G401 (cell line): ENCODE measurements at regions not wholly inside any gene's neighbourhood (a gene's known extent, or its start where the extent isn't known, plus 50 kb on each side); places are given as distances from the start of the nearest gene placed in this dataset.
"Not testable (repeated sequence)": the region's sequence is repeated elsewhere in the genome, so short reads cannot be mapped to it uniquely, and the experiment has no call there.

Experiments used
- DNase-seq: peaks from one replicate; pipeline ENCODE4 v3.0.0-alpha.2; 2015; ENCODE audit warnings: low spot score
- in situ Hi-C: cut with HindIII; loops from 2 replicates; pipeline ENCODE4 v1.10.0; 2016; ENCODE audit warnings: low sequenced_read_pairs, mixed read lengths

- no peak for DNase-seq
- in situ Hi-C loops, result no loop called here
Observed at GRCh38 chr5:17076272-17076671, 140.2 kb upstream of the MYO10 start.

DNA sequence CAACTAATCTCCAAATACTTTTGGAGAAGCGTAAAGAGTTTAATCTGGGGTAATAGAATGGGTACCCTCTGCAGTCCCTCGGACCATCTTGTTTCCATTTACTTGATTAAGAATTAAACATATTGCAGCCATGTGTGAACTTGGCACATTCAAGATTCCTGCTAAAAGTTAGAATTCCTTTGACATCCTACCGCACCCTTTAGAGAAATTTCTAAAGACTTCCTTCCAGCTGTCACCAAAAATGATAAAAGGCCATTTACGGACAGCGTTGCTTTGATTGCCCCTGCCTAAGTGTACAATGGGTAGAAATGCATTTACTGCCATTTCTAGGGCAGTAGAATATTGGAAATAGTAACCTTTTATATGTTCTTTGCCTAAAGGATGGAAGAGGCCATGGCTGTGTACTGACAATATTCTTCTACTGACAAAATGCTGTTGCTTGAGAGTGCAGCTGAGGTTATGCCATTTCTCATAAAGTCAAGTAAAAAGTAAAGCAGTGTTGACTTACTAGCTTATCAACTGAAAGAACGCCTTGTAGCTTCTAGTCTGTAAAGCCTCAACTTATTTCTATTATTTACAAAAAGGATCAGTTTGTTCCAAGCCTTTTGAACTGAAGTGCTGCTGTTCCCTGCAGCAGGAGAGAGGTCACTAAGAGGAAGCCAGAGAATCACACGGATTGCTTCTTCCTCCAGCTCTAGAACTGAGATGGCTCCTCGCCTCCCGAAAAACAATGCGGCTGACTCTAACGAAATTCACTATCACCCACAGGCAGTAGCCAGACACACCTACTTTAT is 139.8 kb upstream of the BASP1 start:
- in situ Hi-C loops, result no loop called here

DNA sequence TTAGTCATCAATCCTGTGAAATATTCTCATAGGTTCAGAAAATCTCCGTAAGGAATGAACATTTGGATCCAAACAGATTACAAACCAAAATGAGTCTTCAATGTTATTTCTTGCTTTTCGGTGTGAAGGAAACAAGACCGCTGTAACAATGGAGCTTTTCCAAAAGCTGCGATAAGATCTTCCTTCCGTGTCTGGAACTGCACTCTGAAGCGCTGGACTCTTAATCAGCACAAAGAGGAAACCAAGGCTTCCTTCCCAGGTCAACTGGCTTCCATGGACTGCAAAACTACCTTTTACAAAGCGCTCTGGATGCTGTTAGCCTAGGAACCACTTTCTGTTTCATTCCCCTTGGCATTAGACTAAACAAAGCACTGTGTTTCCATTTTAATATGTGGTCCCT is 137.9 kb upstream of the BASP1 start:
- in situ Hi-C loops, result no loop called here
- no peak for DNase-seq

More for the DNA sequence above, 139.8 kb upstream of the BASP1 start:
- no peak for DNase-seq

GRCh38 chr5:17080361-17080760 is 137.1 kb upstream of the BASP1 start:
- no peak for DNase-seq
- in situ Hi-C loops, result no loop called here

- no peak for DNase-seq
- in situ Hi-C loops, result no loop called here
Observed at GRCh38 chr5:17081142-17081541, 136.3 kb upstream of the BASP1 start.

- DNase-seq, in situ Hi-C loops: not testable (repeated sequence)
Observed at GRCh38 chr5:17083276-17083675, 134.2 kb upstream of the BASP1 start.

DNA sequence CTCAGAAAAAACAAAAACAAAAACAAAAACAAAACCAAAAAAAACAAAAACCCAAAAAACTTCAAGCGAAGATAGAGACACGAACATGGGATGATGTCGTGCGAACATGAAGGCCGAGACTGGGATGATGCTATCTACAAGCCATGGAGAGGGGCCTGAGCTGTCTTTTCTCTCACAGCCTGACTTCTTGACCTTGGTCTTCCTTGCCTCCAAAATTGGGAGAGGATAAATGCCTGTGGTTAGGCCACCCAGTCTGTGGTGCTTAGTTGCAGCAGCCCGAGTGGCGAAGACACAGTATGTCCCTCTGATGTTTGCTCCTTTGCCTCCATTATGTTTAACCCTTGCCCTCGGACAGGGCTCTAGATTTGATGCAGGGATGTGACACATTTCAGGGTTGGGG is 130.4 kb upstream of the BASP1 start:
- DNase-seq, result no peak

DNA sequence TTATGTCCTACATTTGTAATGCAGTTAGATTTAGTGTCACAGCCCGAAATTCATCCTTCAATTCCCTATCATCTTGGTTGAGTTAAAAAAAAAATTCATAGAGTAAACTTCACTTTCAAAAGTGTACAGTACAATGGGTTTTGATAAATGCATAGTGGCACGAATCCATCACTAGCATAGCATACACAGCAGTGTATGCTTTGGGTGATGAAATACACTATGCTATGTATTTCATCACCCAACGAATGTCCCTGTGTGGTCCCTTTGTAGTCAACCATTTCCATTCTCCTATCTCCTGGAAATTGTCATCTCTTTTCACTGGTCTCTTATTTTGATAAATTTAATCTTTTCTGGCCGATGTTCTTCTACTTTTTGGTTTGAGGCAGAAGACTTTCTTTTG is 129.4 kb upstream of the BASP1 start:
- DNase-seq, result no peak
- in situ Hi-C loops, result no loop called here

More for the DNA sequence above, 130.4 kb upstream of the BASP1 start:
- in situ Hi-C loops, result no loop called here

DNA sequence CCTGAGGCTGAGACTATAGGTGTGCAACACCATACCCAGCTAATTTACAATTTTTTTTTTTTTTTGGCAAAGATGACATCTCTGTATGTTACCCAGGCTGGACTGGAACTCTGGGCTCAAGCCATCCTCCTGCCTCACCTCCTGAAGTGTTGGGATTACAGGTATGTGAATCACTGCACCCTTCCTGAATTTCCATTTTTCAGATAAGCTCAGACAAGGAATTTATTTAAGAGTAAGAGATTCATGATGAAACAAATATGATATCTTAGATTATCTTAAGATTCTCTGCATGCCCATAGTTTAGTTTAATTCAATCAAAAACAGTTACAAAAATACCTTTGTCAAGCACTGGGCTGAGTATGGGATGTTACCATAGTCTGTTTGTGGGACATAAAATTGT is 128.4 kb upstream of the BASP1 start:
- in situ Hi-C loops, result no loop called here

DNA sequence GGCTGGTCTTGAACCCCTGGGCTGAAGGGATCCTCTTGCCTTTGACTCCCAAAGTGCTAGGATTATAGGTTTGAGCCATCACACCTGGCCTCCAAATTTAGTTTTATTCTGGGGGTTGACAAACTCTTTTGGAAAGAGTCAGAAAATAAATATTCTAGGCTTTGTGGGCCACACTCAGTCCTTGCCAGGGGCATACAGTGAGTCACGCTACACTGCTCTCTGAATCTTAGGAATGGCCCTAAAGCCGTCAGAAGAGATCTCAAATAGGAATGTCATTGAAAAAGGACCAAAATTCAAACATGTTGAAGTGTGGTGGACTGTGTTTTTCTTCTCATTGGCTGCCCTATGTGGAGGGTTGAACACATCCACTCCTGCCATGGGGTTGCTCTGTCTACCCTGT is 127.7 kb upstream of the BASP1 start:
- in situ Hi-C loops, result no loop called here
- DNase-seq, result no peak

More for the DNA sequence above, 128.4 kb upstream of the BASP1 start:
- DNase-seq, result no peak

DNA sequence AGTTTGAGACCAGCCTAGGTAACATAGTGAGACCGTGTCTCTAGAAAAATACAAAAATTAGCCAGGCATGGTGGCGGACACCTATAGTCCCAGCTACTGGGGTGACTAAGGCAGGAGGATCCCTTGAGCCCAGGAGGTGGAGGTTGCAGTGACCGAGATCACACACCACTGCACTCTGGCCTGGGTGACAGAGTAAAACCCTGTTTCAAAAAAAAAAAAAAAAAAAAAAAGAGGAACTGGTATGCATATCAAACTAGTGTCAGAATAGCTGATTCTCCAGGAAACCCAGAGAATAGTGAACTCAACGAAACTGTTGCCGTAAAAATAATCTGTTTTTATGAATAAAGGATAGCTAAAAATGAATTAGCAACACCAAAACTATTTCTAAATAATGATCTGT is 126.6 kb upstream of the BASP1 start:
- in situ Hi-C loops, result no loop called here
- no peak for DNase-seq

GRCh38 chr5:17094830-17095229 is 122.6 kb upstream of the BASP1 start:
- DNase-seq, result no peak
- in situ Hi-C loops, result no loop called here

- in situ Hi-C loops, result no loop called here
Observed at GRCh38 chr5:17096952-17097695, 120.3 kb upstream of the BASP1 start.

GRCh38 chr5:17099946-17100345 is 117.5 kb upstream of the BASP1 start:
- in situ Hi-C loops, result no loop called here
- DNase-seq, result no peak

More at GRCh38 chr5:17096952-17097695, 120.3 kb upstream of the BASP1 start:
- DNase-seq, result peak; percentile 18

- DNase-seq, result no peak
- in situ Hi-C loops, result no loop called here
Observed at GRCh38 chr5:17103461-17103860, 114.0 kb upstream of the BASP1 start.

DNA sequence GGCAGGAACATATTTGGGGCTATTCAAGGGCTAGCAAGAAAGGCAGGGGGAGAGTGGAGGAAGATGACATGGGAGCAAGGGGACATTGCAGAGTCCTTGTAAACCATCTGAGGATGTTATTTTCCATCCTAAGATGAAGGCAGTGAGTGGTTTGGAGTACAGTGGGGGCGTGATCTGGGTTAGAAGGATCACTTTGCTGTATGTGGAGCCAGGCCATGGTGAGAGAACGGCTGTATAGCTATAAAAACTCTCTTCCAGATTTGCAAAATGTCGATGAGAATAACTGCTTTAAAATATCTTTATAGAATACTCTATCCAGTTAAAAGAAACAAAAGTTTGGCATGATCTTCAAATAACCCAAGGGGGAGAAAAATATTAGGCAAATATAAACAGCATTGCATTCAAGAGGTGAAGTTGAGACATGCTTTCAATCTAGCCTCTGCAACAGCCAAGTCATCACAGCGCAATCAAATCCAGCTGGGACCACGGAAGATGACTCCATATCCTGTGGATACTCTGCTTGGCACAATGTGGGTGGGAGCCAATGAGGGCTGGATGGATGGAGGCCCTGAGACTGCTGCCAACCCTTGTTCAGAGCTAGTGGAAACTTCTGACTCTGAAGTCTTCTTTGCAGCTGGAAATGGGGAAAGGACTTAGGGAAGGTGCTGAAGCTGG is 111.5 kb upstream of the BASP1 start:
- in situ Hi-C loops, result no loop called here
- no peak for DNase-seq

GRCh38 chr5:17106521-17106920 is 110.9 kb upstream of the BASP1 start:
- DNase-seq, result no peak
- in situ Hi-C loops, result no loop called here

DNA sequence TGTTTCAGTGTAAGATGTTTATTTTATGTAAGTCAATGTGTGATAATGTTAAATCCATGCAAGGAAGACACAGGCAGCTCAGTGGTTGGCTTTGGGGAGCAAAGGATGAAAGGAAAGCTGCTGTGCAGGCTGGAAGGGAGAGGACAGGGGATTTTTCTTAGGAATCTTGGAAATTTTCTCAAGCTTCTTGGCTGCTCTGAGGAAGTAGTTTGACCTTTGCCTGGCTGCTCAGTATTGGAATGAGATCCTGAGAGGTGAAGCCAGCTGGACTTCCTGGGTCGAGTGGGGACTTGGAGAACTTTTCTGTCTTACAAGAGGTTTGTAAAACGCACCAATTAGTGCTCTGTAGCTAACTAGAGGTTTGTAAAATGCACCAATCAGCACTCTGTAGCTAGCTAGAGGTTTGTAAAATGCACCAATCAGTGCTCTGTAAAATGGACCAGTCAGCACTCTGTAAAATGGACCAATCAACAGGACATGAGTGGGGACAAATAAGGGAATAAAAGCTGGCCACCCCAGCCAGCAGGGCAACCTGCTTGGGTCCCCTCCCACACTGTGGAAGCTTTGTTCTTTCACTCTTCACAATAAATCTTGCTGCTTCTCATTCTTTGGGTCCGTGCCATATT is 105.2 kb upstream of the BASP1 start:
- DNase-seq, in situ Hi-C loops: not testable (repeated sequence)

DNA sequence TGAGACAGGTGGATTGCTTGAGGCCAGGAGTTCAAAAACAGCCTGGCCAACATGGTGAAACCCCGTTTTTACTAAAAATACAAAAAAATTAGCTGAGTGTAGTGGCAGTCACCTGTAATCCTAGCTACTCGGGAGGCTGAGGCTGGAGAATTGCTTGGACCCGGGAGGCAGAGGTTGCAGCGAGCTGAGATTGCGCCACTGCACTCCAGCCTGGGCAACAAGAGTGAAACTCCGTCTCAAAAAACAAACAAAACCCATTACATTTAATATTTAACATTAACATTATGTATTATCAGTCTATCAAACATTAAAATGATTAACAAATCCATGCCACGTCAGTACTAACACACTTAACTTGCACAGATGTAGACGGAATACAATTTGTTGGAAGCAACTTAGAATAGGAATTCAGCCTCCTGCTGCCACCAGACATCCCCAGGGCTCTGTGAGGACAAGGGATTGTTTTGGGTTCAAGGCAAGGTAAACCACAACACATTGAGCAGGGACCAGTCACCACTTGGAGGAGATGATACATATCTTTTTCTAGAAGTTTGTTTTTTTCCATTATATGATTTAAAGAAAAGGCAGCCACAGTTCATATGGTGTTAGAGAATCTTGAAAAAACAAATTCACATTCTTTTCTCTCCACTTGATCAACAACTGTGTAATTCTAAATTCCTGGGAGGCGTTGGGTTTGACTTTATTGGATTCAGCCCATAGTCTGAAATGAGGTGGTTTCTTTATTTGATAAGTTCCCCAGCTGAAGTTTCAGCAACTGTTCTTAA is 104.1 kb upstream of the BASP1 start:
- in situ Hi-C loops, result no loop called here
- no peak for DNase-seq
